ENCODE measurements at regions not wholly inside any gene's neighbourhood (a gene's known extent, or its start where the extent isn't known, plus 50 kb on each side); places are given as distances from the start of the nearest gene placed in this dataset.

GRCh38 chr5:143663872-143664271 is 148.1 kb upstream of the HMHB1 start:
- no peak for DNase-seq (ENCODE audit: low spot score)

- DNase-seq (ENCODE audit: low spot score) = no peak
Observed at GRCh38 chr5:143662020-143662419, 149.9 kb upstream of the HMHB1 start.

- no peak for DNase-seq (ENCODE audit: low spot score)
Observed at GRCh38 chr5:143660625-143661024, 151.3 kb upstream of the HMHB1 start.

- DNase-seq (ENCODE audit: low spot score) = no peak
Observed at GRCh38 chr5:143659599-143660238, 152.2 kb upstream of the HMHB1 start.

GRCh38 chr5:143658956-143659355 is 153.0 kb upstream of the HMHB1 start:
- no peak for DNase-seq (ENCODE audit: low spot score)

- no peak for DNase-seq (ENCODE audit: low spot score)
Observed at GRCh38 chr5:143657647-143658285, 154.2 kb upstream of the HMHB1 start.

GRCh38 chr5:143653766-143654282 is 158.1 kb upstream of the HMHB1 start:
- no peak for DNase-seq (ENCODE audit: low spot score)

- DNase-seq (ENCODE audit: low spot score) = no peak
Observed at GRCh38 chr5:143653256-143653655, 158.7 kb upstream of the HMHB1 start.

GRCh38 chr5:143652108-143652700 is 159.8 kb upstream of the HMHB1 start:
- DNase-seq (ENCODE audit: low spot score) = peak; percentile 20

- DNase-seq (ENCODE audit: low spot score) = peak; percentile 43
Observed at GRCh38 chr5:143649937-143650621, 161.9 kb upstream of the HMHB1 start.

- no peak for DNase-seq (ENCODE audit: low spot score)
Observed at GRCh38 chr5:143648696-143649095, 163.3 kb upstream of the HMHB1 start.

- DNase-seq (ENCODE audit: low spot score) = no peak
Observed at GRCh38 chr5:143646961-143647360, 165.0 kb upstream of the HMHB1 start.

GRCh38 chr5:143645356-143645755 is 166.6 kb upstream of the HMHB1 start:
- no peak for DNase-seq (ENCODE audit: low spot score)

- DNase-seq (ENCODE audit: low spot score) = no peak
Observed at GRCh38 chr5:143644727-143645126, 167.2 kb upstream of the HMHB1 start.

- peak; percentile 46 for DNase-seq (ENCODE audit: low spot score)
Observed at GRCh38 chr5:143642791-143643190, 169.2 kb upstream of the HMHB1 start.

GRCh38 chr5:143641549-143642355 is 170.2 kb upstream of the HMHB1 start:
- no peak for DNase-seq (ENCODE audit: low spot score)

GRCh38 chr5:143638654-143639053 is 173.3 kb upstream of the HMHB1 start:
- DNase-seq (ENCODE audit: low spot score) = no peak

GRCh38 chr5:143636931-143637528 is 174.9 kb upstream of the HMHB1 start:
- DNase-seq (ENCODE audit: low spot score) = peak; percentile 30

- DNase-seq (ENCODE audit: low spot score) = no peak
Observed at GRCh38 chr5:143635888-143636287, 176.1 kb upstream of the HMHB1 start.

GRCh38 chr5:143635146-143635752 is 176.7 kb upstream of the HMHB1 start:
- DNase-seq (ENCODE audit: low spot score) = peak; percentile 54

GRCh38 chr5:143634689-143635088 is 177.3 kb upstream of the HMHB1 start:
- no peak for DNase-seq (ENCODE audit: low spot score)

Data from AG08395 (cell line).